Smooth muscle cell (in vitro differentiated cells): ENCODE measurements at regions not wholly inside any gene's neighbourhood (a gene's known extent, or its start where the extent isn't known, plus 50 kb on each side); places are given as distances from the start of the nearest gene placed in this dataset.
A peak's percentile ranks its signal among the peaks of the same experiment; 100 is the strongest.

ENCODE experiments used
- DNase-seq: peaks from one replicate; lab custom pipeline; 2025; ENCODE audit not compliant: unreplicated experiment; lab: John Stamatoyannopoulos, UW
- H2AFZ ChIP-seq: fragments of 200-600 bp; sonication (generic); 2 replicates; pipeline ENCODE4 v1.6.0; 2016; ENCODE audit warnings: antibody characterized with exemption, low read depth, mild to moderate bottlenecking
- H3F3A ChIP-seq: fragments of 200-600 bp; sonication (generic); 2 replicates; pipeline ENCODE4 v1.6.0; 2017; ENCODE audit warnings: antibody characterized with exemption, low read depth
- H3K27ac ChIP-seq: fragments of 200-600 bp; sonication (generic); 2 replicates; pipeline ENCODE4 v1.5.1; 2016; ENCODE audit warnings: low read depth, mild to moderate bottlenecking
- H3K27me3 ChIP-seq: fragments of 200-600 bp; sonication (generic); 2 replicates; pipeline ENCODE4 v1.6.1; 2016; ENCODE audit warnings: low read depth, mild to moderate bottlenecking
- H3K36me3 ChIP-seq: fragments of 200-600 bp; sonication (generic); 2 replicates; pipeline ENCODE4 v1.5.1; 2016; ENCODE audit warnings: low read depth
- H3K4me1 ChIP-seq: fragments of 200-600 bp; sonication (generic); 2 replicates; pipeline ENCODE4 v1.5.1; 2016; ENCODE audit warnings: low read depth
- H3K4me2 ChIP-seq: fragments of 200-600 bp; sonication (generic); 2 replicates; pipeline ENCODE4 v1.6.0; 2016; ENCODE audit warnings: mild to moderate bottlenecking
- H3K4me3 ChIP-seq: fragments of 200-600 bp; sonication (generic); 2 replicates; pipeline ENCODE4 v1.5.1; 2016; ENCODE audit warnings: mild to moderate bottlenecking
- H3K79me2 ChIP-seq: fragments of 200-600 bp; sonication (generic); 2 replicates; pipeline ENCODE4 v1.6.0; 2016; ENCODE audit warnings: low read depth, mild to moderate bottlenecking
- H3K9ac ChIP-seq: fragments of 200-600 bp; sonication (generic); 2 replicates; pipeline ENCODE4 v1.6.0; 2016; ENCODE audit warnings: low read depth
- H3K9me3 ChIP-seq: fragments of 200-600 bp; sonication (generic); replicated peaks from 2 replicates; pipeline ENCODE4 v1.5.1; 2016; ENCODE audit warnings: low read depth
- H4K20me1 ChIP-seq: fragments of 200-600 bp; sonication (generic); 2 replicates; pipeline ENCODE4 v1.6.0; 2016; ENCODE audit warnings: low read depth
- CTCF ChIP-seq: fragments of 200-600 bp; sonication (generic); IDR thresholded peaks from 2 replicates; pipeline ENCODE4 v1.5.1; 2017; ENCODE audit warnings: borderline replicate concordance, mild to moderate bottlenecking, antibody characterized with exemption; ENCODE audit not compliant: insufficient read depth, poor library complexity, severe bottlenecking
- WGBS: methylation state at CpG from one replicate; pipeline ENCODE4 v1.1.7; 2016; ENCODE audit warnings: low lambda C conversion rate; 5-methylcytosine and 5-hydroxymethylcytosine counted together

- H3K9me3 ChIP-seq, result no peaks in the 10 kb centered on the region
- peak overlapping the region; percentile 59 for H3K4me2 ChIP-seq
- H3F3A ChIP-seq, result peaks cover 6% of the 10 kb centered on the region
- no peak for TF ChIP-seq CTCF
- peaks cover 11% of the 10 kb centered on the region for H3K4me1 ChIP-seq
- DNase-seq, result peak; percentile 22
- WGBS, result 26% methylated on average over 25 of the region's 25 CpGs
- H4K20me1 ChIP-seq, result no peaks in the 10 kb centered on the region
- no peak overlapping the region for H3K4me3 ChIP-seq
- no peaks in the 10 kb centered on the region for H3K79me2 ChIP-seq
- no peaks in the 10 kb centered on the region for H3K27me3 ChIP-seq
- peak overlapping the region; percentile 89 for H3K27ac ChIP-seq
- peak overlapping the region; percentile 30 for H2AFZ ChIP-seq
- H3K9ac ChIP-seq, result peak overlapping the region; percentile 53
- no peaks in the 10 kb centered on the region for H3K36me3 ChIP-seq
Observed at GRCh38 chr2:240320204-240320993, 115.1 kb upstream of the GPC1 start.

- Histone ChIP-seq H3K4me2 (no peak overlapping the region), H3K9me3 (no peaks in the 10 kb centered on the region), H4K20me1 (no peaks in the 10 kb centered on the region), H3K27me3 (no peaks in the 10 kb centered on the region), H3K9ac (no peak overlapping the region), H3K4me1 (peaks cover 11% of the 10 kb centered on the region), H2AFZ (no peak overlapping the region), H3K4me3 (no peak overlapping the region), H3K36me3 (no peaks in the 10 kb centered on the region), H3K79me2 (no peaks in the 10 kb centered on the region), H3K27ac (no peak overlapping the region), H3F3A (peaks cover 6% of the 10 kb centered on the region)
- DNase-seq, result no peak
- 90% methylated on average over 29 of the region's 29 CpGs for WGBS
- no peak for TF ChIP-seq CTCF
Observed at GRCh38 chr2:240322231-240322955, 113.1 kb upstream of the GPC1 start.

- 94% methylated on average over 25 of the region's 25 CpGs for WGBS
- H3K9ac ChIP-seq, result no peak overlapping the region
Observed at GRCh38 chr2:240322991-240323390, 112.5 kb upstream of the GPC1 start.

More at GRCh38 chr2:240322991-240323390, 112.5 kb upstream of the GPC1 start:
- Histone ChIP-seq H2AFZ (no peak overlapping the region), H3K79me2 (no peaks in the 10 kb centered on the region), H3K27me3 (no peaks in the 10 kb centered on the region), H3K4me1 (peaks cover 11% of the 10 kb centered on the region), H3K27ac (no peak overlapping the region), H4K20me1 (no peaks in the 10 kb centered on the region), H3K9me3 (no peaks in the 10 kb centered on the region), H3K4me3 (no peak overlapping the region), H3F3A (peaks cover 6% of the 10 kb centered on the region), H3K36me3 (no peaks in the 10 kb centered on the region), H3K4me2 (no peak overlapping the region)
- TF ChIP-seq CTCF, result no peak
- no peak for DNase-seq
